GM18499 (cell line): ENCODE measurements at regions not wholly inside any gene's neighbourhood (a gene's known extent, or its start where the extent isn't known, plus 50 kb on each side); places are given as distances from the start of the nearest gene placed in this dataset.

ENCODE experiments used
- ATAC-seq: cut with Tn5 transposase; IDR thresholded peaks from one replicate; pipeline ENCODE4 v1.9.1; 2021; ENCODE audit warnings: moderate number of reproducible peaks; ENCODE audit not compliant: insufficient read depth, unreplicated experiment

DNA sequence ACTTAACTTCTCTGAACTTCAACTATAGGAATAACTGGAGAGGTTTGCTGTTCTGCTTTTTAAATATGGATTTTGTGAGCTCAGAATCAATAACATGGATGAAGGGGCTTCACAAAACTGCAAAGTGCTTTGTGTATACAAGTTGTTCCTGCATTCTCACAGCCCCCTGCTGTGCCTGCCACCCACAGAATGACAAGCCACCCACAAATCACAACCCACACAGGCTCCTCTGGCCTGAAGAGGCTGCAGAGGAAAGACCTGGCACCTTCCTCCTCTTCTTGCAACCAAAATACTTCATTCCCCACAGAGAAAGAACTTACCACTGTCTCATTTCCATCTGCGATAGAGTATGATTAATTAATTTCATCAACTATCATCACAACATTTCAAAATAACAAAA, 106.7 kb upstream of the NHSL1 start:
- ATAC-seq = no peak

DNA sequence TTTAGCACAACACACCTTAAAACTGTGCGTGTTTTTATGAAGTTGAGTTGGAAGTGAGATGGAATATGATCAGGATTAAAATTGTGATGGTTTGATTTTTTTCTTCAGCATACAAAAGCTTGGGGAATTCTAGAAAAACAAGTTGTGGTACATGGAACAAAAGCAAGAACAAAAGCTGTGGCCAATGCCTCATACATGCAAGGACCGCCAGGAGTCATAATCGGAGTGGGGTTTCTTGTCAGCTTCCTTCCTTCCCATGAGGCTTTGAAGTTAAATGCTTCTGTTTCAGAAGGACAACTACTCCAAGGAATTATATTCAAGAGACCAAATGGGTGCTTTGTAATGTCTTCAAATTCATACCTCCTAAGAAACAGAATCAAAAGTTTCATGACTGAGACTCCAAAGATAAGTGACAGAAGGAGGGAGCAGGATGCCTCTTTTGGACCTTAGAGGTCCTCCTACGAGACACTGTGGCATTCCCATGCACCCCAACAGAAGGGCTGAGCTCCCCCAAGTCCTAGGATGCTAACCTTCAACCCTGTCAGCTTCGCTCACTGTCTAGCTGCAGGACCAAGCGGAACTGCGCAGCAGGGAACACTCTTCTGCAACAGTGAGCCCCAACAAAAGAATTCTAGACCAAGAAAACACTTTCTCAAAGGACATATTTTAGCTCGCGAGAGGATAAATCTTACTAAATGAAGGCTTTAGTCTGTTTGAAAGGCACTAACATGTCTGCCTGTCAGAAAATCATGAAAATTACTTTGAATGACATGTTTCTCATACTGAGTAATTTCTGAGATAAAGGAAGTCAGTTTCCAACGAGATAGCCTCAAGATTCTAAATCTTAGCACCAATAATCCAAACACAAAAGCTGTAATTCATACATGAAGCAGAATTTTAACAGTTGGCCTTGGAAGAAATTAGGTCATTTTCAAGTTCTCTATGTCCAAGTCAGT, 108.5 kb upstream of the NHSL1 start:
- no peak for ATAC-seq

DNA sequence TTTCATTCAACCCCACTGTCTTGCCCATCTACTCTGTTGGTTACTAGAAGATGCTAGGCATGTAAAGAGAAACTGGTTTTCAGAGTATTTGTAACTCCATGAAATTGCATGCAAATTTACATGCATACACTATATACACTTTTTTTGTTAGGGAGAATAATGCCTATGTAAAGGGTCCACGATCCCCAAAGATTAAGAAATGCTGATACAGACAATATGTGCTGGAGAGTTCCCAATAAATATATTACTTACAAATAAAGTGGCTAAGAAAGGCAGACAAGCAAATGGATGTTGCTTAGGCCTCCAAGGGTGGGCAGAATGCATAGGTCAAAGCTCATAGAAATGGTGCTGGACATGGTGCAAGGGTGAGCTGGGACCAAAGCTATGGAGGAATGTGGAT, 109.6 kb upstream of the NHSL1 start:
- ATAC-seq = no peak

DNA sequence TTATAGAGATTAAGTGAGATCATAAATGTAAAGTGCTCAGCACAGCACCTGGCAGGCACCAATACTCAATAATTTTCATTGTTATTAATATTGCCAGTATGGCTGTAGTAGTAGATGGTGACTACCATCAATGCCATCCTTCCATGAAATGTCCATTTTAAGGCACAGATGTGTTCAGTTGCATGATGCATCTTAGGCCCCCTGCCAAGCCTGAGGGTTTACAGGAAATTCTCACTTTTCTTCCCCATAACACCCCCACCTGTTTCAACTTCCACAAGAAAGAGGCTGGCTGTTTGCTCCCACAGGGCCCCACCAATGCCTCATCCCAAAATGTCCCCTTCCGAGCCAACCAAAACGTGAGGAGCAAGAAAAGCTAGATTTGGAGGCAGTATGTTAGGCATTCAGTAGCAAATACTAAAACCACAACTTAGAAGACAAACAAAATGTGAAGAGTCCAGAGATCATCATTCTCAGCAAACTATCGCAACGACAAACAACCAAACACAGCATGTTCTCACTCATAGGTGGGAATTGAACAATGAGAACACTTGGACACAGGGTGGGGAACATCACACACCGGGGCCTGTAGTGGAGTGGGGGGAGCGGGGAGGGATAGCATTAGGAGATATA, 110.6 kb upstream of the NHSL1 start:
- no peak for ATAC-seq

DNA sequence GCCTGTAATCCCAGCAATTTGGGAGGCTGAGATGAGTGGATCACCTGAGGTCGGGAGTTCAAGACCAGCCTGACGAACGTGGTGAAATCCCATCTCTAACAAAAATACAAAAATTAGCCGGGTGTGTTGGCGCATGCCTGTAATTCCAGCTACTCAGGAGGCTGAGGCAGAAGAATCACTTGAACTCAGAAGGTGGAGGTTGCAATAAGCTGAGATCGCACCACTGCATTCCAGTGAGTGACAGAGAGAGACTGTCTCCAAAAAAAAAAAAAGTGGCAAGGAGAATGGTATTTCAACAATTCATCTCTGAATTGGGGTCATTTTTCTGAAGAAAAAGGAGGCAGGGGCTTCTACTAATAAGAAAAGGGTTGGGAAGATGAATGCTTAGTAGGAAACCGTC, 111.5 kb upstream of the NHSL1 start:
- no peak for ATAC-seq

DNA sequence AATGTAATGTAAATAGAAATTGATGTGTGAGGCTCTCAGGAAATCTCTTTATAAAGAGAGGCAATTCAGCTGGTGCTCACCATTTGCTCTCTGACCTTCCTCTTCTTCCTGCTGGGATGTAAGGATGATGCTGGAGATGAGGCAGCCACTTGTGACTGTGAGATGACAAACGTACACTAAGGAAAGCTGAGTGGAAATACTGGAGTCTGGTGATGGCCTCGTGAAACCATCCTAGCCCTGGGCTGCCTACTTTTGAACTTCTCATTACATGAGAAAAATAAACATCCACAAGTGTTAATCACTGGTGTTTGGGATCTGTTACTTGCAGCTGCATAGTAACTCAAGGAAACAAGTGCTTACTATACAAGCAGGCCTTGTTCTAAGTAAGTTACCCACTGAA, 114.9 kb upstream of the NHSL1 start:
- ATAC-seq = no peak

DNA sequence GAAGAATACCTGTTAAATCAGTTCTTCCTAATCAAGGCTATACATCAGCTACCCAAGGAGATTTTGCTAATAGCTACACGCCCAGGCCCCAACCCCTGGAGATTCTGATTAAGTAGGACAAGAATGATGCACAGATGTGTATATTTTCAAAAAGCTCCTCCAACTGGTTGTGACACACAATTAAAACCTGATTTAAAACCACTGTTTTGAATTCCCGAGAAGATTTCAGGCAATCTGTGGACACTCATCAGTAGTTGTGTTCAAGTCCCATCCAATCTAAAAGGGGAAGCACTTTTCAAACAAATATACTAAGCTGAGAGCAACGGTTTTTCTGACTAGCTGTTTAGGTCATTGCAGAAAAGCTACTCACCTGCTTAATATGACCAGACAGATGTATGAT, 118.9 kb upstream of the NHSL1 start:
- ATAC-seq = no peak

DNA sequence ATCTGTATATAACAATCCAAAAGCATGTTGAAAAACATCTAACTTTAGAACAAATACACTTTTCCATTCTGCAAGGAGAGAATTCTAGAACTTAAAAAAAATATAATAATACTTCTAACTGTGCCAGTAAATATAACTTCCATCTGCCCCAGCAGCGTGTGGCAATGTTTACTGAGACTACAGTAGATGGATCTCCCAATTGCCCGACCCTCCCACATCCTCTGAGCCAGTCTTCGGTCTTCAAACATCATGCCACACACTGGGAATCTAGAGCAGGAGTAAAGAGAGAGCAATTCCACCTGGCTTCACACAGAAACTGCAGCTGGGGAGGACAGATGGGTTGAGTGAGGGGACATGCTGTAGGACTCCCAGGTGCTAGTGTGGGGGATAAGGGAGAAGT, 121.3 kb upstream of the NHSL1 start:
- ATAC-seq = no peak

DNA sequence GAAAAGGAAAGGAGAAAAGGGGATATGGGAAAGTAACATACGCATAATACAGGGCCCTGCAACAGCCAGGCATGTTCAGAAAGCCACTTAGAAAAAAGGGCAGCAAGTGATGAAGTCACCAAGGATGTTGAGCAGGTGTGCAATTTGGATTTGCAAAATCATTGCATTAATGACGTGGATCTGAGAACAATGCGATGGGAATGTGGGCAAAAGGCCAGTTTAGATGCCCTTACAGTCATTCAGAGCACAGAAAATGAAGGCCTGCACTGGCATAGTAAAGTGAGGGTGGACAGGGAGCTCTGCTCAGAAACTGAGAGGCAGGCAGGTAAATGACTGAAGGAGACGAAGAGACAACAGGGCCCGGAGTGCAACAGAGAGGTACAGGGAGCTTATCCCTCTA, 123.7 kb upstream of the NHSL1 start:
- ATAC-seq = no peak

DNA sequence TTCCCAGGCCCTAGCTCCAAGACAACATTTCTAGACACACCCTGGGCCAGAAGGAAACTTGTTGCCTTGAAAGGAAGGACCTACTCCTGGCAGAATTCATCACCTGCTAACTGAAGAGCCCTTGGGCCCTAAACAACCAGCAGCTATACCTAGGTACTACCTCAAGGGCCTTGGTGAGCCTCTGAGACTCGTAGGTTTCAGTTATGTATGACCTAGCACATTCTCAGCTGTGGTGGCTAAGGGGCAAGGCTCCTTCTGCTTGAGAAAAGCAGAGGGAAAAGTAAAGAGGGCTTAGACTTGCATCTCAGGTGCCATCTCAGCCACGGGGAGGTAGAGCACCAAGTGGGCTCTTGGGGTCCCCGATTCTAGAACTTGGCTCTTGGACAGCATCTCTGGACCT, 132.3 kb upstream of the NHSL1 start:
- ATAC-seq = no peak

DNA sequence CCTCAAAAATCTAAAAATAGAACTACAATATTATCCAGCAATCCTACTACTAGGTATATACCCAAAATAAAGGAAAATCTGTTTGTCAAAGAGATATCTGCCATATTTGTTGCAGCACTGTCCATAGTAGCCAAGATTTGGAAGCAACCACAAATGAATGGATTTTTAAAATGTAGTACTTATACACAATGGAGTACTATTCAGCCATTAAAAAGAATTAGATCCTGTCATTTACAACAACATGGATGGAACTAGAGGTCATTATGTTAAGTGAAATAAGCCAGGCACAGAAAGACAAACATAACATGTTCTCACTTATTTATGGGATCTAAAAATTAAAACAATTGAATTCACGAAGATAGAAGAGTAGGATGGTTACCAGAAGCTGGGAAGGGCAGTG, 135.7 kb upstream of the CCDC28A start:
- no peak for ATAC-seq

DNA sequence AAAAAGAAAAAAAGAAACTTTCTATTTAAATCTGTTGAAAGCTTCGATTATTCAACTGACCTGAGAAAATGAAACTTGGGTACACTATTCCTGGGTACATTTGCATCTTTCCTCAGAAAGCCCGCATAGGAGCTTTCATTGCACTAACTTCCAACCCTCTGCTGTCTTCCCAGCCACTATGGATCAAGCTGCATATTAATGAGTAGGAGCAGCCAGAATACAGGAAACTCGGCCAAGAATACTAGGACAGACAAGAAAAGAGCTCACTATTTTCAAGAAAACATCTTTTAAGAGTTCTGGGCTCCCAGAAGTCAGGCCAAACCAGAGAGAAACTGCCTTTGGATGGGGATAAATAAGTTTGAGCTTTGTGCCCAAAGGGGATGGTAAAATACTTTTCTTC, 135.0 kb upstream of the CCDC28A start:
- no peak for ATAC-seq

DNA sequence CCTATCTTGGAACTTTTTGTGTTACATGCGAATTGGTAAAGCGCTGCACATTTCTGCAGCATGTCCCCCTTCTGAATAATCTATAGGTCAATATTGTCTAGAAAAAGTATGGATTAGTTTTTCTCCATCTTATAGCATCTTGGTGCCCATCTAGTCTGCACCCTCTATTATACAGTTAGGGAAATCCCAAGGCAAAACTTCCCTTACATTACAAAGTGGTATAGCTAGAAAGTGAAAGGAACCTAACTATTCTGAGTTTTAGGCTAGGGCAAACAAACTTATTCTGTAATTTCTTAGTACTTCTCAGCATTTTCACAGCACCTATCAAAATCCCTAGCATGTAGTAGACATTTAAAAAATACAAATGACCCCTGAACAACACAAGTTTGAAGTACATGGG, 133.5 kb upstream of the CCDC28A start:
- no peak for ATAC-seq

DNA sequence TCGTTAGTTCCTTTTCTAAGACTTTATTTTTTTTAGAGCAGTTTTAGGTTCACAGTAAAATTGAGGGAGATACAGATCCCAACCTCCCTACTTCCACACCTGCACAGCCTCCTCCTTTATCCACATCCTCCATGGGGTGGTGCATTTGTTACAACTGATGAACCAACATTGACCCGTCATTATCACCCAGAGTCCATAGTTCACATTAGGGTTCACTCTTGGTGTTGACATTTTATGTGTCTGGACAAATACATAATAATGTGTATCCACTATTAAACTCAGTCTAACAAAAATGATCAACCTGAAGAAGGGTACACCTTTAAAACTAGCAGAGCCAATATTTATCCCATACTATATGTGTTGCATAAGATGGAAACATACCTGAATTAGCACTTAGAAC, 130.4 kb upstream of the CCDC28A start:
- ATAC-seq = no peak

DNA sequence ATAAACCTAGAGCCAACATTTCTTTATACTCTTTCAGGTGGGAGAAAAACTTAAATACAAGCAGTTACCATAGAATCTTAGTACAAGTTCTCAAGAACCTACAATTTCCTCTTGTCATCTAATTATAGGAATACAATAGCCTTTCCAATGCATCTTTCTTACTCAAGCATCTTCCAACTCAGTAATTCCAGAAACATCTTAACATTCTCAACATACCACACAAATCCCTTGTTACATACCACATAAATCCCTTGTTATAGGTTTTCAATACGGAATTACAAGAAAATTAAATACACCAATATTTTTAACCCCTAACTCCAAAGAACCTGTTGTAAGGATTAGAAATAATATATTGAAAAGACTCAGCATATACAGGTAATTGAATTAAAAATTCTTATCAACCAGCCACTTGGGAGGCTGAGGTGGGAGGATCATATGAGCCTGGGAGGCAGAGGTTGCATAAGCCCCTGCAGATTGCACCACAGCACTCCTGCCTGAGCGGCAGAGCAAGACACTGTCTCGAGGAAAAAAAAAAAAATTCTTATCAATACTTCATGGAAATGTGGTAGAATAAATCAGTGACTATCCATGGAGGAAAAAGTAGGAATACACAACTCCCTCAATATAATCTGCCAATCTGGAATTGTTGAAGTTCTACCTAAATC, 127.5 kb upstream of the CCDC28A start:
- no peak for ATAC-seq

DNA sequence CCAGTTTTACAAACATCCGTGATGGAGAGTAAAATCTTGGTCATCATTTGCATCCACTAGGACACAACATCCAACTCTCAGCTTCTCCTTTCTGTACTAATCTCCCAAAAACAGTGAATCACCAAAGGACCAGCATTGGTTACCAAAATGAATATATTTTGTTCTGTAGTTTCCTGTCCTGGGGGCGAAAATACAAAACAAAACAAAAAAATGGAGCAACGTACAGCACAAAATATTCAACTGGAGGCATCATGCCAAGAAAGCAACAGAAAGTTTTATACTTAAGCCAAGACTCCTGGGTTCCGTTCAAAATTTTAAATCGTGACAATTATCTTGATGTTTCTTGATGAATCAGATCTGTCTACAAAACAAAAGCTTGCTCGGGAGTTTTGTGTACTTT, 126.6 kb upstream of the CCDC28A start:
- no peak for ATAC-seq

DNA sequence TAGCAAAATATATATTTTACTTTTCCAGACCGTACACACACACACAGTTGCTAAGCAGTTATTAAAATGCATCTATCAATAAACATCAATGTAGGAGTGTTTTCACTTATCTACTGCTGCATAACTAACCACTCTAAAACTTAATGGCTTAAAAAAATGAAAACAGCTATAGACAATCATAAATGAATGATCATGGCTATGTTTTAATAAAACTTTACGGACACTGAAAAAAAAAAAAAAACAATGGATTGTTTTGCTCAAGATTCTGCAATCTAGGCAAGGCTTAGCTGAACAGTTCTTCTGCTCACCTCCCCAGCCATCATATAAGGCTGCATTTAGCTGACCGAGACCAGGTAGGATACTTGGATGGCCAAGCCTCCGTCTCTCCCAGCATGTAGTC, 125.4 kb upstream of the CCDC28A start:
- ATAC-seq = no peak

DNA sequence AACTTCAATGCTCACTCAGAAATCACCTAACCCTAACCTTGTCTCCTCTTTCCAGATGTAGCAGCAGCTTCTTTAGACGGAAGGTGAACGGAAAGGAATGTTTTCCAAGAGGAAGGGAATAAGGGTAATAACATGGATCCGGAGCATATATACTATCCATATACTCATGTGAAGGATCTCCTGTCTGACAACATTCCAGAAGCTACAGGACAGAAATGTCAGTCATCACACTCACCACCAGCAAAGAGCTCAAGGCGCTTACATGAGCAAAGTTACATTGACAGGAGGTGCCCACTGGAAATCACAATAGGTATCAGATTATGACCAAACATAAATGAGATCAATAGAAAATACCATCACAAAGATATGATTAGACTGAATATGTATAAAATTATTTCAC, 122.1 kb upstream of the CCDC28A start:
- ATAC-seq = no peak

DNA sequence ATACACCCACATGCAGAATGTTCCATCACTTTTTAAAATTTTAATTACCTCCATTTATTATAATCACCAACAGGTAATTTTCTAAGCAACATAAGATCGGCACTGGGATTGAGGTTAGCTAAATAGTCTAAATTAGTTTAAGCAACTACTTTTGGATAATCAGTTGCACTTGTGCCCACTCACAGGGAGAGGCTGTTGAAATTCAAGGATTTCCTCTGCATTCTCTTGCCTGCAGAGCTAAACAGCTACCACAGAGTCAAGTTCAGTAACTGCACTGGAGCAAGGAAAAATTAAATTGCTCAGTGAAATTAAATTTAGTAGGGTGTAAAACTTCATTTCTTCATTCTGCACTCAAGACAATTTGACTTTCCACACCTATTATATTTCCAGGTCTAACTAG, 120.7 kb upstream of the CCDC28A start:
- ATAC-seq = no peak

DNA sequence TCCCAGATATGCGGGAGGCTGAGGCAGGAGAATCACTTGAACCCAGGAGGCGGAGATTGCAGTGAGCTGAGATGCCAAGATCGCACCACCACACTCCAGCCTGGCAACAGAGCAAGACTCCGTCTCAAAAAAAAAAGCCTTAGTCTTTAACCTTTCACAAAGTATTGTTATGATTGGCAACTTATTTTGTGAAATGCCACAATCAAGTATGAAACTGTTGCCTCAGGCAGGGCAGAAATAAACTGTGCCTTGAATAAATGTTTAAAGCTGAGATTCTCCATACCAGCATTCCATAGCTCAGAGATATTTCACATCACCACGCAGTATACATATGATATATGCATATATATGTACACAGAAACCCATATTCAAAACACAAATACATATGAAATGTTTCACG, 120.1 kb upstream of the CCDC28A start:
- no peak for ATAC-seq
